MCF 10A (cell line): ENCODE measurements at regions not wholly inside any gene's neighbourhood (a gene's known extent, or its start where the extent isn't known, plus 50 kb on each side); places are given as distances from the start of the nearest gene placed in this dataset.

Experiments
- BruUV-seq: library from RNA; stranded (reverse); fragments of 400-500 nt; replicated peaks from 2 replicates; lab custom pipeline; 2021; lab: Mats Ljungman, UMichigan
- CTCF ChIA-PET: fragments of 300-600 bp; sonication (Branson Sonifier 250); formaldehyde crosslinking; extraction: SDS; loops from one replicate; lab custom pipeline; 2021; ENCODE audit warnings: antibody characterized with exemption, inconsistent platforms; lab: Yijun Ruan, JAX
- POLR2A ChIA-PET: fragments of 300-600, 350-650 bp; sonication (Branson Sonifier 250); formaldehyde crosslinking; extraction: SDS; loops from one replicate; lab custom pipeline; 2020; ENCODE audit warnings: antibody characterized with exemption, inconsistent platforms; lab: Yijun Ruan, JAX
- DNase-seq: peaks from one replicate; pipeline ENCODE4 v3.0.0-alpha.2; 2018; ENCODE audit not compliant: unreplicated experiment
- H3K27ac Mint-ChIP-seq: one replicate; pipeline ENCODE4 v1.8.0; 2022; ENCODE audit warnings: mild to moderate bottlenecking, low read depth, mixed read lengths; ENCODE audit not compliant: unreplicated experiment
- H3K27me3 Mint-ChIP-seq: one replicate; pipeline ENCODE4 v1.8.0; 2022; ENCODE audit warnings: mixed read lengths; ENCODE audit not compliant: insufficient read depth, unreplicated experiment
- H3K36me3 Mint-ChIP-seq: one replicate; pipeline ENCODE4 v1.8.0; 2022; ENCODE audit warnings: mild to moderate bottlenecking, moderate library complexity, mixed read lengths; ENCODE audit not compliant: insufficient read depth, unreplicated experiment
- H3K4me1 Mint-ChIP-seq: one replicate; pipeline ENCODE4 v1.8.0; 2022; ENCODE audit warnings: mixed read lengths; ENCODE audit not compliant: insufficient read depth, unreplicated experiment
- H3K4me3 Mint-ChIP-seq: one replicate; pipeline ENCODE4 v1.8.0; 2022; ENCODE audit warnings: mild to moderate bottlenecking, moderate library complexity, mixed read lengths; ENCODE audit not compliant: unreplicated experiment
- H3K9me3 Mint-ChIP-seq: one replicate; pipeline ENCODE4 v1.8.0; 2022; ENCODE audit warnings: mixed read lengths; ENCODE audit not compliant: unreplicated experiment
- intact Hi-C: fragments of 100-400 bp; cut with micrococcal nuclease; formaldehyde crosslinking; loops from 2 replicates; pipeline ENCODE4 v1.14.1; 2022
- TF ChIP-seq, protein P1 (sequence below): fragments of 200-600 bp; IDR thresholded peaks from one replicate; pipeline ENCODE4 v1.8.0; 2022; ENCODE audit warnings: antibody characterized with exemption, mild to moderate bottlenecking; ENCODE audit not compliant: unreplicated experiment

DNA sequence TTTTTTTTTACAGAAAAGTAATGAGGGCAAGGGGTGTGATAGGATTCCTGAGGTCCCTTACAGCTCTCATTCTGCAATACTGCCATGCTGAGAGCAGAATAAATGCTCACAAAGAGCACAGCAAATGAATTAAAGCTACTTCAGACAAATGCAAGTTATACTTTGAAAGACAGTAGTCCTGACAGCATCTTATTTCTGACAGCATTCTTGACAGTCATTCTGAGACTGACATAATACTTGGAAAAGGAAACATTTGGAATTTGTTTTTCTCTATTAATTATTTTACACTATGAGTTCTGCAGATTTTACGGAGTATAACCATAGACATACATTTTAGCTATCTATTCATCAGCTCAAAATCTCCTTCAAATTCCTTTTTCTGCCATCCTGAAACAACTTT, 935.2 kb upstream of the FAM98A start:
- no TSS peak for BruUV-seq
- Mint-ChIP-seq H3K4me3 (no peak overlapping the region), H3K27me3 (no peaks in the 10 kb centered on the region), H3K27ac (no peak overlapping the region), H3K36me3 (no peaks in the 10 kb centered on the region), H3K9me3 (peaks cover 16% of the 10 kb centered on the region), H3K4me1 (no peaks in the 10 kb centered on the region)
- TF ChIP-seq, protein P1, sequence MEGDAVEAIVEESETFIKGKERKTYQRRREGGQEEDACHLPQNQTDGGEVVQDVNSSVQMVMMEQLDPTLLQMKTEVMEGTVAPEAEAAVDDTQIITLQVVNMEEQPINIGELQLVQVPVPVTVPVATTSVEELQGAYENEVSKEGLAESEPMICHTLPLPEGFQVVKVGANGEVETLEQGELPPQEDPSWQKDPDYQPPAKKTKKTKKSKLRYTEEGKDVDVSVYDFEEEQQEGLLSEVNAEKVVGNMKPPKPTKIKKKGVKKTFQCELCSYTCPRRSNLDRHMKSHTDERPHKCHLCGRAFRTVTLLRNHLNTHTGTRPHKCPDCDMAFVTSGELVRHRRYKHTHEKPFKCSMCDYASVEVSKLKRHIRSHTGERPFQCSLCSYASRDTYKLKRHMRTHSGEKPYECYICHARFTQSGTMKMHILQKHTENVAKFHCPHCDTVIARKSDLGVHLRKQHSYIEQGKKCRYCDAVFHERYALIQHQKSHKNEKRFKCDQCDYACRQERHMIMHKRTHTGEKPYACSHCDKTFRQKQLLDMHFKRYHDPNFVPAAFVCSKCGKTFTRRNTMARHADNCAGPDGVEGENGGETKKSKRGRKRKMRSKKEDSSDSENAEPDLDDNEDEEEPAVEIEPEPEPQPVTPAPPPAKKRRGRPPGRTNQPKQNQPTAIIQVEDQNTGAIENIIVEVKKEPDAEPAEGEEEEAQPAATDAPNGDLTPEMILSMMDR = no peak
- no peak for DNase-seq
- ChIA-PET POLR2A (interaction anchor here (0.7 kb wide), 1 partner anchor 947 kb away, joined by 3 read pairs; no protein-coding TSS in a partner anchor), CTCF (interaction anchor here (0.6 kb wide), 1 partner anchor 825 kb away, joined by 6 read pairs; no protein-coding TSS in a partner anchor)
- intact Hi-C loops = no loop called here

GRCh38 chr2:34533585-34534183, 934.6 kb upstream of the FAM98A start:
- CTCF ChIA-PET = interaction anchor here (0.8 kb wide), 1 partner anchor 9 kb away, joined by 3 read pairs; no protein-coding TSS in a partner anchor
- no peaks in the 10 kb centered on the region for H3K4me1 Mint-ChIP-seq
- TF ChIP-seq, protein P1 = no peak
- no peak for DNase-seq
- H3K9me3 Mint-ChIP-seq = peaks cover 9% of the 10 kb centered on the region
- no peak overlapping the region for H3K4me3 Mint-ChIP-seq
- no peaks in the 10 kb centered on the region for H3K36me3 Mint-ChIP-seq
- no peaks in the 10 kb centered on the region for H3K27me3 Mint-ChIP-seq
- POLR2A ChIA-PET = no interaction called here
- BruUV-seq = no TSS peak
- no peak overlapping the region for H3K27ac Mint-ChIP-seq
- intact Hi-C loops = no loop called here

- Mint-ChIP-seq H3K27ac (no peak overlapping the region), H3K4me3 (no peak overlapping the region), H3K9me3 (no peaks in the 10 kb centered on the region), H3K27me3 (no peaks in the 10 kb centered on the region), H3K36me3 (no peaks in the 10 kb centered on the region), H3K4me1 (no peaks in the 10 kb centered on the region)
- TF ChIP-seq, protein P1 = no peak
- BruUV-seq = no TSS peak
- no peak for DNase-seq
- intact Hi-C loops = no loop called here
- CTCF ChIA-PET = no interaction called here
- POLR2A ChIA-PET = no interaction called here
These were observed 930.9 kb upstream of the FAM98A start for GRCh38 chr2:34529965-34530364.

GRCh38 chr2:34523958-34524514, 924.9 kb upstream of the FAM98A start:
- Mint-ChIP-seq H3K36me3 (no peaks in the 10 kb centered on the region), H3K9me3 (peaks cover 12% of the 10 kb centered on the region), H3K4me3 (no peak overlapping the region), H3K27ac (no peak overlapping the region), H3K27me3 (no peaks in the 10 kb centered on the region), H3K4me1 (no peaks in the 10 kb centered on the region)
- no TSS peak for BruUV-seq
- POLR2A ChIA-PET = no interaction called here
- intact Hi-C loops = no loop called here
- TF ChIP-seq, protein P1 = no peak
- no peak for DNase-seq
- CTCF ChIA-PET = interaction anchor here (0.6 to 1.3 kb wide), 3 partner anchors 25 to 259 kb away, joined by 3 read pairs; no protein-coding TSS in a partner anchor
